ENCODE measurements at regions not wholly inside any gene's neighbourhood (a gene's known extent, or its start where the extent isn't known, plus 50 kb on each side); places are given as distances from the start of the nearest gene placed in this dataset.

GRCh38 chr10:3012223-3012622, 55.1 kb upstream of the PFKP start (continued):
- no peak for TF ChIP-seq ZNF462 (CRISPR knock-in tag; IDR thresholded peaks at IDR 0.05)
- no peak for TF ChIP-seq STAT1 (IDR thresholded peaks at IDR 0.05; ENCODE audit: unreplicated experiment)
- no peak for TF ChIP-seq EZH2phosphoT487 (IDR thresholded peaks at IDR 0.05; ENCODE audit: unreplicated experiment)

- peak; percentile 50; the same call in 2 of the 3 replicates for ATAC-seq
- peaks cover 1% of the 10 kb centered on the region for H3K27me3 Mint-ChIP-seq (ENCODE audit: insufficient read depth, low read depth, poor library complexity)
- no peaks in the 10 kb centered on the region for H3K9me2 ChIP-seq (ENCODE audit: insufficient read depth)
- no peaks in the 10 kb centered on the region for H4K20me1 ChIP-seq (replicated peaks; ENCODE audit: insufficient read depth)
- H2AFZ ChIP-seq: no peak overlapping the region
- no peak overlapping the region for H3K4me2 ChIP-seq
- H3K36me3 ChIP-seq (ENCODE audit: insufficient read depth): no peaks in the 10 kb centered on the region
- H3K27ac Mint-ChIP-seq: 0 out of 2 replicates have a peak overlapping the region, but pooled peaks have one; percentile 29
- H3K9me3 Mint-ChIP-seq: no peaks in the 10 kb centered on the region
- peaks cover 7% of the 10 kb centered on the region; the same call in 2 of the 3 replicates for H3K4me1 Mint-ChIP-seq
- no peaks in the 10 kb centered on the region for H3K27me3 ChIP-seq (ENCODE audit: insufficient read depth)
- TF ChIP-seq EZH2phosphoT487 (IDR thresholded peaks at IDR 0.05; ENCODE audit: unreplicated experiment) (no peak), ETS1 (IDR thresholded peaks at IDR 0.05) (no peak), ZNF462 (CRISPR knock-in tag; IDR thresholded peaks at IDR 0.05) (no peak), NANOG (IDR thresholded peaks at IDR 0.05; ENCODE audit: borderline replicate concordance) (no peak), ZNF114 (CRISPR knock-in tag; IDR thresholded peaks at IDR 0.05) (no peak)
- no peak overlapping the region for H3K4me3 Mint-ChIP-seq
- no peaks in the 10 kb centered on the region for H3F3A ChIP-seq (replicated peaks; ENCODE audit: low read depth)
- DNase-seq (ENCODE audit: low spot score): no peak
- H3K4me1 ChIP-seq (ENCODE audit: insufficient read depth): no peaks in the 10 kb centered on the region
- H3K79me2 ChIP-seq (replicated peaks; ENCODE audit: insufficient read depth): no peaks in the 10 kb centered on the region
- H3K36me3 Mint-ChIP-seq (ENCODE audit: low read depth): no peaks in the 10 kb centered on the region
- H3K4me3 ChIP-seq: no peak overlapping the region
- no peak overlapping the region for H3K27ac ChIP-seq (ENCODE audit: low read depth)
Measured at GRCh38 chr10:3010816-3011460, 56.4 kb upstream of the PFKP start.
